ENCODE measurements at regions not wholly inside any gene's neighbourhood (a gene's known extent, or its start where the extent isn't known, plus 50 kb on each side); places are given as distances from the start of the nearest gene placed in this dataset.
"Not testable (repeated sequence)": the region's sequence is repeated elsewhere in the genome, so short reads cannot be mapped to it uniquely, and the experiment has no call there.

DNA sequence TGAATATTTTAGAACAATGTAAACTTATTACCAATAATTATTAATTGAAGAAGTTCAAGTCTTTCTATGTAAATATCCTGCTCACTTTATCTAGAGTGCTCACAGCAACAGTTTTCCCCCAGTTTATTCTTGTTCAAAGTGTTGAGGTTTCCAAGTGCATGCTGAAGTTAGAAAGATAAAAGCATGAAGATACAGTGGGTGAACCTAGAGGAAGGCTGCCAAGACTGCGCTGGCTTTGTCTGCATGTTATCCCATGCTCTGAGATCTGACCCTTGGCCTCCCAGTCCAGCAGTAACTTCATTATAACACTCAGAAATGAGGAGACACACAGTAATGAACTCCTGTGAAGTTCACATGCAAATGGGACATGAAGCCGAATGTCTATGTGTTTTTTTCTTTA lies 76.0 kb upstream of the PIP5K1B start:
- no peaks in the 10 kb centered on the region for H3K9me3 ChIP-seq
- no peaks in the 10 kb centered on the region for H3K4me1 ChIP-seq
- no peak overlapping the region for H3K4me3 ChIP-seq
- TF ChIP-seq, protein P1, sequence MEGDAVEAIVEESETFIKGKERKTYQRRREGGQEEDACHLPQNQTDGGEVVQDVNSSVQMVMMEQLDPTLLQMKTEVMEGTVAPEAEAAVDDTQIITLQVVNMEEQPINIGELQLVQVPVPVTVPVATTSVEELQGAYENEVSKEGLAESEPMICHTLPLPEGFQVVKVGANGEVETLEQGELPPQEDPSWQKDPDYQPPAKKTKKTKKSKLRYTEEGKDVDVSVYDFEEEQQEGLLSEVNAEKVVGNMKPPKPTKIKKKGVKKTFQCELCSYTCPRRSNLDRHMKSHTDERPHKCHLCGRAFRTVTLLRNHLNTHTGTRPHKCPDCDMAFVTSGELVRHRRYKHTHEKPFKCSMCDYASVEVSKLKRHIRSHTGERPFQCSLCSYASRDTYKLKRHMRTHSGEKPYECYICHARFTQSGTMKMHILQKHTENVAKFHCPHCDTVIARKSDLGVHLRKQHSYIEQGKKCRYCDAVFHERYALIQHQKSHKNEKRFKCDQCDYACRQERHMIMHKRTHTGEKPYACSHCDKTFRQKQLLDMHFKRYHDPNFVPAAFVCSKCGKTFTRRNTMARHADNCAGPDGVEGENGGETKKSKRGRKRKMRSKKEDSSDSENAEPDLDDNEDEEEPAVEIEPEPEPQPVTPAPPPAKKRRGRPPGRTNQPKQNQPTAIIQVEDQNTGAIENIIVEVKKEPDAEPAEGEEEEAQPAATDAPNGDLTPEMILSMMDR (IDR thresholded peaks at IDR 0.05), result no peak
- TF ChIP-seq POLR2AphosphoS5 (IDR thresholded peaks at IDR 0.05; ENCODE audit: insufficient read depth in 1 of 2, low read depth in 1 of 2), result no peak
- TF ChIP-seq POLR2A (IDR thresholded peaks at IDR 0.05), result no peak
- H3K36me3 ChIP-seq, result no peaks in the 10 kb centered on the region
- no peak for DNase-seq (ENCODE audit: extremely low spot score in 2 of 2)
- no peaks in the 10 kb centered on the region for H3K27me3 ChIP-seq
- no peak overlapping the region for H3K27ac ChIP-seq
- intact Hi-C loops (cut with DNase I), result no loop called here

DNA sequence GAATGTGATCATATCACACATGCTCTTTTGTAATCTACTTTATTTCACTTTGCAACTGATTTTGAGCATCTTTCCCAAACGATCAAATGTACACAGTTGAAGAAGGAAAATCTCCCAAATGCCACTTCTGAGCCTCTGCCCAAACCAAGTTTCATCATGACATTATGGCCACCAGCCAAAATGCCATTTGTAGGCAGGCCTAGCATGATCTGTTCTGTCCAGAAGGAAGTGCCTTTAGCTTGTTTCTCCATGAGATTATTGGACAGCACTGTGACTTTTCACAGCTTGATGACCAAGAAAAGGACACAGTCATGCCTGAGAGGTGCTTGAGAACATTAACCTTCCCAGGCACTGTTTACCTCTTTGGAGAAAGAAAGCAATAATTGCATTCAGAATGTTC lies 73.2 kb upstream of the PIP5K1B start:
- intact Hi-C loops (cut with DNase I), result no loop called here
- Histone ChIP-seq H3K4me1 (no peaks in the 10 kb centered on the region), H3K36me3 (no peaks in the 10 kb centered on the region), H3K9me3 (no peaks in the 10 kb centered on the region), H3K27ac (no peak overlapping the region), H3K27me3 (no peaks in the 10 kb centered on the region), H3K4me3 (no peak overlapping the region)
- no peak for DNase-seq (ENCODE audit: extremely low spot score in 2 of 2)
- TF ChIP-seq POLR2A (IDR thresholded peaks at IDR 0.05), result no peak
- no peak for TF ChIP-seq POLR2AphosphoS5 (IDR thresholded peaks at IDR 0.05; ENCODE audit: insufficient read depth in 1 of 2, low read depth in 1 of 2)
- TF ChIP-seq, protein P1 (IDR thresholded peaks at IDR 0.05), result no peak

DNA sequence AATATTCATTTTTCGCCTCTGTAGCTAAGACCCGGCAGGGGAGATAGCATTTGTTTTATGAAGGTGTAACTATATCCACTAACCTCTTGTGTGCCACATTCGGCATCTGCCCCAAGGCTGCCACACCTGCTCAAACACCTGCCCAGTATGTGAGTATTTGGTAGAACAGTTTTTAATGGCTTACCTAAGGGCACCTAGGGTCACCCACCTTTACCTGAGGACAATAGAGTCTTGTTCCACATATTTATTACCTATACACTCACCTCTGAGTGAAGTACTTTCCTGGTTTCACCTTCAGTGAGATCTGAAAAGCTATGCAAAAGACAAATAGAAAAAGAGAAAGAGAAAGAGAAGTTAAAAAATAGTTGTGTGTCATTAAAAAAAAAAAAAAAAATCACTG lies 68.0 kb upstream of the PIP5K1B start:
- H3K36me3 ChIP-seq, result no peaks in the 10 kb centered on the region
- no peak for DNase-seq (ENCODE audit: extremely low spot score in 2 of 2)
- no peaks in the 10 kb centered on the region for H3K4me1 ChIP-seq
- no peak overlapping the region for H3K4me3 ChIP-seq
- no peaks in the 10 kb centered on the region for H3K27me3 ChIP-seq
- H3K9me3 ChIP-seq, result no peaks in the 10 kb centered on the region
- H3K27ac ChIP-seq, result no peak overlapping the region
- intact Hi-C loops (cut with DNase I), result no loop called here
- TF ChIP-seq POLR2A (IDR thresholded peaks at IDR 0.05) (no peak), POLR2AphosphoS5 (IDR thresholded peaks at IDR 0.05; ENCODE audit: insufficient read depth in 1 of 2, low read depth in 1 of 2) (no peak)

DNA sequence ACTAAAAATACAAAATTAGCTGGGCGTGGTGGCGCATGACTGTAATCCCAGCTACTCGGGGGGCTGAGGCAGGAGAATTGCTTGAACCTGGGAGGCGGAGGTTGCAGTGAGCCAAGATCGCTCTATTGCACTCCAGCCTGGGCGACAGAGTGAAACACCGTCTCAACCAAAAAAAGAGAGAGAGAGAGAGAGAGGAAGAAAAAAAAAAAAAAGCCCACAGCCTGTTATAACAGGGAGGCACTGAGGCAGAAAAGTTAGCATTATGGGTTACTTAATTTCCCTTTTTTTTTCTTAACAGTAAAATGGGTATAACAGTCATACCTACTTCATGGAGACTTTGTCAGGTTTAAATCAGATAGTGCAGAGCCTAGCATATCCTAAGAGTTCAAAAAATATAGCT lies 65.8 kb upstream of the PIP5K1B start:
- H3K27ac ChIP-seq; intact Hi-C loops (cut with DNase I); H3K4me1 ChIP-seq; H3K4me3 ChIP-seq; H3K36me3 ChIP-seq; DNase-seq (ENCODE audit: extremely low spot score in 2 of 2); H3K9me3 ChIP-seq; H3K27me3 ChIP-seq: not testable (repeated sequence)

DNA sequence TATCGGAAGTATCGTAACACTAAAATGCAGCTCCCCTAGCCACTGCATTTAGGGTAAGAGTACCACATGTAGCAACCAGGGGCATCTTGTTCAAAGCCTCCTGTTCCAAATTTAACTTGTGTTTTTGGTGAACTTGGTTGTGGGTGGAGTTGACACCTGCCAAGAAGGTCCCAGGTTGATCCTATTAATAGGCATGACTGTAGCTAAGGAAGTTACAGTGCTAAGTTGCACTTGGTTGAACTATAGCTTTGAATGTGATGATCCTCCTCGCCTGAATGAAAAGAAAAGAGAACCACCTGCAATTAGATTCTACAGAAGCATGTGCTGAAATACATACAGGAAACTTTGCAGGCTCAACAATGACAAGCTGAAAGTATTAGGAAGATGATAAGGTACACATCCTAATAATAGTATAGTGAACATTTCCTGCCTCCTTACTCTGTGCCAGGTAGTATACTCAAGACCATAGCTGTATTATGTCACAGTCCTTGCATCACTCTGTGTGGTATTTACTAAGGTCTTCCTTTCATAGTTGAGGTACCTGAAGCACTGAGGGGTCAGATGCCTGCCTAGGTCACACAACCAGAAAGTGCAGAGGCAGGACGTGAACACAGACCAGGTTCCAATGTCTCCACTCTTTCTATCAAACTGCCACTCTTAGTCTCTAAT lies 64.5 kb upstream of the PIP5K1B start:
- Histone ChIP-seq H3K4me1 (no peaks in the 10 kb centered on the region), H3K9me3 (no peaks in the 10 kb centered on the region), H3K4me3 (no peak overlapping the region), H3K27ac (no peak overlapping the region), H3K36me3 (no peaks in the 10 kb centered on the region), H3K27me3 (no peaks in the 10 kb centered on the region)
- DNase-seq (ENCODE audit: extremely low spot score in 2 of 2), result no peak
- intact Hi-C loops (cut with DNase I), result no loop called here
- TF ChIP-seq POLR2A (IDR thresholded peaks at IDR 0.05) (no peak), POLR2AphosphoS5 (IDR thresholded peaks at IDR 0.05; ENCODE audit: insufficient read depth in 1 of 2, low read depth in 1 of 2) (no peak)
- TF ChIP-seq, protein P1 (IDR thresholded peaks at IDR 0.05), result no peak

DNA sequence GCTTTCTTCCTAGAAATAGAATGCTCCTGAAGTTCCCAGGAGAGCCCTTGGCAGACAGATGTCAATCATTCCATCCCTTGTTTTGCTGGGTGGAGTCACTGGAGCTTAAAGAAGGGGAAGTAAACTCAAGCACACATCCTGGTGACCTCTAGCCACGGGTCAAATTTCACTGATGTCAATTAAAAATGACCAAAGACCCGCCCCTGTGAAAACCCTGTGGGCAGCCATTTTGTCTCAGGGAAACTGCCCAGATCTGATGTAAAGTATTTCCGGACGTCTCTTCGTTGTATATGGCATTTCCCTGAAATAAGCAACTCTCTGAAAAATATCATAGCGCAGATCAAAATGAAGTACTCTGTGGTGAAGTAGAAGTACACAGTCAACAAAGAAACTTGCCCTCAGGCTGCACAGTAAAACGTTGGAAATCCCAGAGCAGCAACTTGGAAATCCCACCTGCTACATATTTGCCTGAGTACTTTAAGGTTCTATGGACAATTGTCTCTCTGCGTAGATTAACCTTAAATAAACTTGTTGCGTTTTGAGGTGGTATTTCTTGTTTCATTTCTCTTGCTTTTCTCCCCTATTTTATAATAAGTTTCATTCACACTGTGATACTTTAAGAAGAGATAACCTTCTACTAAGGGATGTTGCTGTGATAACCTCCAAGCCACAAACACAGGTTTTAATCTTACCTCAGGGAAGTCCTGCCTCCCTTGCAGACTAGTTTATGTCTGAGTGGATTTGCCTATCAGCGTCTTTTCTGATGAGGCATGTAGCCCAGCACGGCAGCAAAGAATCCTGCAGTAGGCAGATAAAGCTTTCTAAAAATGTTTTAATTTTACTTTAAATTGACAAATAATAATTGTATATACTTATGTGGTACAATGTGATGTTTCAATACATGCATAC lies 60.9 kb upstream of the PIP5K1B start:
- Histone ChIP-seq H3K36me3 (no peaks in the 10 kb centered on the region), H3K4me3 (no peak overlapping the region), H3K27ac (no peak overlapping the region), H3K4me1 (no peaks in the 10 kb centered on the region), H3K27me3 (no peaks in the 10 kb centered on the region), H3K9me3 (no peaks in the 10 kb centered on the region)
- intact Hi-C loops (cut with DNase I), result no loop called here
- DNase-seq (ENCODE audit: extremely low spot score in 2 of 2), result no peak
- TF ChIP-seq POLR2AphosphoS5 (IDR thresholded peaks at IDR 0.05; ENCODE audit: insufficient read depth in 1 of 2, low read depth in 1 of 2) (no peak), POLR2A (IDR thresholded peaks at IDR 0.05) (no peak)
- TF ChIP-seq, protein P1 (IDR thresholded peaks at IDR 0.05), result no peak

All from vagina (tissue), 2 donors.